ENCODE measurements at regions not wholly inside any gene's neighbourhood (a gene's known extent, or its start where the extent isn't known, plus 50 kb on each side); places are given as distances from the start of the nearest gene placed in this dataset.

DNA sequence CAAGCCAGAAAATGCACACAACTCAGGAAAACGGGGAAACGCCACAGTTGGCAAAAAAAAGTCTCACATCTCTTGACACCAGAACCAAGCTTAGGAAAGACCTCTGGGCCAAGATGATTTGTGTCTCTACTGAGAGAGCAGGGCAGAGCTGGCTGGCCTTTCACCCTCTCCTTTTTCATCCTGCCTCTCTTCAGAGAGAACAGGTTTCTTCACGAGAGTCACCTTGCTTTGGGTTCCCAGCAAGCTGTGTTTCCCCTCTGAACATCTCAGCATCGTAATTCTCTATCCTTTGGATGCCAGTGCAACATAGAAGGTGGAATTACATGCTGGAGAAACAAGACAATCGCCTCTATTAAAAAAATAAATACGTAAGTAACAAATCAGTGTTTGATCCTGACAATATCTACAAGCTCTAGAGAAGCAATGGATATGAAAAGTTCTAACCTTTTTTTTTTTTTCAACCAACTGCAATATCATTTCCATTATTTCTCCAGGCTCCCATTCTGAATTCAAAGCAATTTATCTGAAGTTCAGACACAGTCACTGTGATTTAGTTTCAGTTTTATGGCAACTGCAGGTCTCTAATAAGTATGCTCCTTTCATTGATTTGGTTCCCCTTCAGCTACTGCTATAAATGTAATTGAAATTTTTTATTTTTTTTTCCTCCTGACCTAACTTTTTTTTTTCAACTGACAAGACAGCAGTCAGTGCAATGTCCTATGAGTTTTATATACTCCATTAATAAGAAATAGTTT, 708.6 kb downstream of the DTWD2 start:
- no peak overlapping the region for H3K4me3 Mint-ChIP-seq
- 84% methylated on average over 6 of the region's 6 CpGs for WGBS (ENCODE audit: insufficient coverage)
- intact Hi-C loops (cut with micrococcal nuclease): no loop called here
- no peaks in the 10 kb centered on the region for H3K27me3 Mint-ChIP-seq (ENCODE audit: low read depth in 2 of 2)
- DNase-seq (no peak), ATAC-seq (no peak)
- peaks cover 9 to 17% of the 10 kb centered on the region in 2 donors for H3K9me3 Mint-ChIP-seq
- Histone ChIP-seq H3K27me3 (ENCODE audit: control insufficient read depth, insufficient read depth, low read length) (no peaks in the 10 kb centered on the region), H3K36me3 (ENCODE audit: control insufficient read depth, insufficient read depth, low read length) (no peaks in the 10 kb centered on the region), H3K27ac (ENCODE audit: low read length) (no peak overlapping the region), H3K4me1 (ENCODE audit: control insufficient read depth, insufficient read depth, low read length) (no peaks in the 10 kb centered on the region), H3K9me3 (ENCODE audit: control insufficient read depth, insufficient read depth, low read length) (peaks cover 3% of the 10 kb centered on the region), H3K4me3 (ENCODE audit: low read length) (no peak overlapping the region)
- TF ChIP-seq, protein P1, sequence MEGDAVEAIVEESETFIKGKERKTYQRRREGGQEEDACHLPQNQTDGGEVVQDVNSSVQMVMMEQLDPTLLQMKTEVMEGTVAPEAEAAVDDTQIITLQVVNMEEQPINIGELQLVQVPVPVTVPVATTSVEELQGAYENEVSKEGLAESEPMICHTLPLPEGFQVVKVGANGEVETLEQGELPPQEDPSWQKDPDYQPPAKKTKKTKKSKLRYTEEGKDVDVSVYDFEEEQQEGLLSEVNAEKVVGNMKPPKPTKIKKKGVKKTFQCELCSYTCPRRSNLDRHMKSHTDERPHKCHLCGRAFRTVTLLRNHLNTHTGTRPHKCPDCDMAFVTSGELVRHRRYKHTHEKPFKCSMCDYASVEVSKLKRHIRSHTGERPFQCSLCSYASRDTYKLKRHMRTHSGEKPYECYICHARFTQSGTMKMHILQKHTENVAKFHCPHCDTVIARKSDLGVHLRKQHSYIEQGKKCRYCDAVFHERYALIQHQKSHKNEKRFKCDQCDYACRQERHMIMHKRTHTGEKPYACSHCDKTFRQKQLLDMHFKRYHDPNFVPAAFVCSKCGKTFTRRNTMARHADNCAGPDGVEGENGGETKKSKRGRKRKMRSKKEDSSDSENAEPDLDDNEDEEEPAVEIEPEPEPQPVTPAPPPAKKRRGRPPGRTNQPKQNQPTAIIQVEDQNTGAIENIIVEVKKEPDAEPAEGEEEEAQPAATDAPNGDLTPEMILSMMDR (IDR thresholded peaks at IDR 0.05): no peak
- H3K27ac Mint-ChIP-seq: no peak overlapping the region
- no peaks in the 10 kb centered on the region for H3K36me3 Mint-ChIP-seq
- no peaks in the 10 kb centered on the region for H3K4me1 Mint-ChIP-seq

DNA sequence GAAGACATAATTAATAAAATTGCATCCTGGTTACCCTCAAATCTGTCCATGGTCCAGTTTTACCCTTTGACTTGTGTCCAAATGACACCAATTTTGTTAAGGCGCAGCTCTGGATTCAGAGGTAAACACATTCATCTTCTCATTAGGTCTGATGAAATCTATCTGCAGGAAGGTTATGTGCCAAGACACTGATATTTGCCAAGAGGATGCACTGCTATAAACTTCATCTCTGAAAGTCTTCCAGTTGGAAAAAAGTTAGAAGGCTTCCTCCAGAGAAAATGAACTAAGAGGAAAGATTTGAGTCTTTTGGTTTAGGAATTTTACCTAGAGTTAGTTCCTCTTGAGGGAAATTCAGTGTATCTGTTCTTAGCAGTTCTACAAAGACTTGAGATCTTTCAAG, 717.8 kb downstream of the DTWD2 start:
- 95% methylated on average over 1 of the region's 1 CpG for WGBS (ENCODE audit: insufficient coverage)
- TF ChIP-seq, protein P1 (IDR thresholded peaks at IDR 0.05): no peak
- Mint-ChIP-seq H3K9me3 (peaks cover 12 to 16% of the 10 kb centered on the region in 2 donors), H3K4me1 (no peaks in the 10 kb centered on the region), H3K4me3 (no peak overlapping the region), H3K27me3 (ENCODE audit: low read depth in 2 of 2) (no peaks in the 10 kb centered on the region), H3K27ac (no peak overlapping the region), H3K36me3 (no peaks in the 10 kb centered on the region)
- intact Hi-C loops (cut with micrococcal nuclease): no loop called here
- no peak overlapping the region for H3K4me3 ChIP-seq (ENCODE audit: low read length)
- H3K4me1 ChIP-seq (ENCODE audit: control insufficient read depth, insufficient read depth, low read length): no peaks in the 10 kb centered on the region
- H3K36me3 ChIP-seq (ENCODE audit: control insufficient read depth, insufficient read depth, low read length): no peaks in the 10 kb centered on the region
- H3K9me3 ChIP-seq (ENCODE audit: control insufficient read depth, insufficient read depth, low read length): no peaks in the 10 kb centered on the region
- no peaks in the 10 kb centered on the region for H3K27me3 ChIP-seq (ENCODE audit: control insufficient read depth, insufficient read depth, low read length)
- no peak for ATAC-seq
- no peak overlapping the region for H3K27ac ChIP-seq (ENCODE audit: low read length)
- no peak for DNase-seq

DNA sequence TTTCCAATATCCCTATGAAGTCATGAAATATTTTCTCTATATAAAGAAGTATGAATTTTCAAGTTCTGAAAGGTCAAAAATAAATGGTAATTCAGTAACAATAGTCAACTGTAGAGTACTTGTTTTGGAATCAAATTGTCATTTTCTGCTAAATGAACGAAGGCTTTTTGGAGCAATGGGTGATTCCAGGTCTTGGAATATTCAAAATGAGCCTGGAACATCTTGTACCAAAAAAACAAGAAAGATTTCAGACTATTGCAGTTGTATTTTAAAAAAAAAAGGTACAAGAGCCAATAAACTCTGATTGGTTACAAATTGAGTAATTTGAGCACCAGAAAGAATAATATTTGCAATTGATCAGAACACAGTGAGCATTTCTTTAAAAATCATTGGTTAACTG, 730.1 kb downstream of the DTWD2 start:
- H3K4me1 Mint-ChIP-seq: no peaks in the 10 kb centered on the region
- Histone ChIP-seq H3K27me3 (ENCODE audit: control insufficient read depth, insufficient read depth, low read length) (no peaks in the 10 kb centered on the region), H3K27ac (ENCODE audit: low read length) (no peak overlapping the region), H3K9me3 (ENCODE audit: control insufficient read depth, insufficient read depth, low read length) (no peaks in the 10 kb centered on the region), H3K4me3 (ENCODE audit: low read length) (no peak overlapping the region), H3K36me3 (ENCODE audit: control insufficient read depth, insufficient read depth, low read length) (no peaks in the 10 kb centered on the region), H3K4me1 (ENCODE audit: control insufficient read depth, insufficient read depth, low read length) (no peaks in the 10 kb centered on the region)
- H3K4me3 Mint-ChIP-seq: no peak overlapping the region
- no peak for ATAC-seq
- H3K27ac Mint-ChIP-seq: no peak overlapping the region
- intact Hi-C loops (cut with micrococcal nuclease): no loop called here
- DNase-seq: no peak
- no peaks in the 10 kb centered on the region for H3K36me3 Mint-ChIP-seq
- TF ChIP-seq, protein P1 (IDR thresholded peaks at IDR 0.05): no peak
- H3K27me3 Mint-ChIP-seq (ENCODE audit: low read depth in 2 of 2): no peaks in the 10 kb centered on the region
- H3K9me3 Mint-ChIP-seq: peaks cover 5 to 11% of the 10 kb centered on the region in 2 donors
- WGBS (ENCODE audit: insufficient coverage): 71% methylated on average over 1 of the region's 1 CpG

DNA sequence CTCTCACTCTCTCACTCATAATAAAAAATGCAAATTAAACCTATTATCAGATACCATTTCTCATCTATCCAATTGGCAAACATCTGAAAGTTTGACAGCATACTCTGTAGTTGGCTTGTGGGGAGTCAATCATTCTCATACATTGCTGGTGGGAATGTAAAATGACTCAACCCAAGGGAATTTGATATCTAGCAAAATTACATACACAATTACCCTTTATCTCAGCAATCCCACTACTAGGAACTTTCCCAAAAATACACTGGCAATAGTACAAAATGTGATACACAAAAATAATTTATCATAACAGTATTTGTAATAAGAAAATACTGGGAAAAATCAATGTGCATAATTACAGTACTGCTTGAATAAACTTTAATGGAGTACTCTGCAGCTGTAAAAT, 731.3 kb downstream of the DTWD2 start:
- Histone ChIP-seq H3K9me3 (ENCODE audit: control insufficient read depth, insufficient read depth, low read length) (no peaks in the 10 kb centered on the region), H3K4me1 (ENCODE audit: control insufficient read depth, insufficient read depth, low read length) (no peaks in the 10 kb centered on the region), H3K27ac (ENCODE audit: low read length) (no peak overlapping the region), H3K4me3 (ENCODE audit: low read length) (no peak overlapping the region), H3K36me3 (ENCODE audit: control insufficient read depth, insufficient read depth, low read length) (no peaks in the 10 kb centered on the region), H3K27me3 (ENCODE audit: control insufficient read depth, insufficient read depth, low read length) (no peaks in the 10 kb centered on the region)
- intact Hi-C loops (cut with micrococcal nuclease): no loop called here
- no peaks in the 10 kb centered on the region for H3K36me3 Mint-ChIP-seq
- DNase-seq: no peak
- ATAC-seq: no peak
- no peaks in the 10 kb centered on the region for H3K27me3 Mint-ChIP-seq (ENCODE audit: low read depth in 2 of 2)
- peaks cover 8 to 12% of the 10 kb centered on the region in 2 donors for H3K9me3 Mint-ChIP-seq
- no peak overlapping the region for H3K27ac Mint-ChIP-seq
- TF ChIP-seq, protein P1 (IDR thresholded peaks at IDR 0.05): no peak
- no peak overlapping the region for H3K4me3 Mint-ChIP-seq
- H3K4me1 Mint-ChIP-seq: no peaks in the 10 kb centered on the region
